H9 (cell line): ENCODE measurements at regions not wholly inside any gene's neighbourhood (a gene's known extent, or its start where the extent isn't known, plus 50 kb on each side); places are given as distances from the start of the nearest gene placed in this dataset.

Experiments used
- DNase-seq: peaks from one replicate; pipeline ENCODE4 v3.0.0-alpha.2; 2017
- H2AFZ ChIP-seq: one replicate; pipeline ENCODE4 v1.6.1; 2013; ENCODE audit warnings: mild to moderate bottlenecking, low read length, control low read depth, moderate library complexity
- H2AK5ac ChIP-seq: 2 replicates; pipeline ENCODE4 v1.6.1; 2013; ENCODE audit warnings: low read length, control low read depth, mixed read lengths; ENCODE audit not compliant: insufficient read length
- H2BK120ac ChIP-seq: one replicate; pipeline ENCODE4 v1.6.1; 2013; ENCODE audit warnings: low read depth, mild to moderate bottlenecking, low read length, control low read depth, inconsistent platforms; ENCODE audit not compliant: poor library complexity, severe bottlenecking
- H2BK12ac ChIP-seq: 2 replicates; pipeline ENCODE4 v1.6.1; 2013; ENCODE audit warnings: low read length, control low read depth, mixed read lengths, low read depth; ENCODE audit not compliant: insufficient read length
- H2BK15ac ChIP-seq: 2 replicates; pipeline ENCODE4 v1.6.1; 2013; ENCODE audit warnings: low read depth, low read length, control low read depth
- H2BK20ac ChIP-seq: one replicate; pipeline ENCODE4 v1.6.1; 2013; ENCODE audit warnings: low read depth, mild to moderate bottlenecking, low read length, control low read depth, inconsistent platforms; ENCODE audit not compliant: poor library complexity, severe bottlenecking
- H2BK5ac ChIP-seq: 2 replicates; pipeline ENCODE4 v1.6.1; 2013; ENCODE audit warnings: low read length, control low read depth, mixed read lengths; ENCODE audit not compliant: insufficient read length
- H3K14ac ChIP-seq: 2 replicates; pipeline ENCODE4 v1.6.1; 2013; ENCODE audit warnings: low read length, control low read depth; ENCODE audit not compliant: insufficient read depth
- H3K18ac ChIP-seq: 2 replicates; pipeline ENCODE4 v1.6.1; 2013; ENCODE audit warnings: low read depth, mild to moderate bottlenecking, mixed read lengths, low read length, control low read depth; ENCODE audit not compliant: insufficient read length
- H3K23ac ChIP-seq: 2 replicates; pipeline ENCODE4 v1.6.1; 2013; ENCODE audit warnings: low read length, control low read depth, mixed read lengths, low read depth; ENCODE audit not compliant: insufficient read length
- H3K23me2 ChIP-seq: 2 replicates; pipeline ENCODE4 v1.6.1; 2013; ENCODE audit warnings: low read depth, mild to moderate bottlenecking, mixed read lengths, low read length, control low read depth; ENCODE audit not compliant: insufficient read length, poor library complexity, severe bottlenecking
- H3K27ac ChIP-seq: 2 replicates; pipeline ENCODE4 v1.5.1; 2013; ENCODE audit warnings: low read length, control low read depth, mixed read lengths, low read depth; ENCODE audit not compliant: insufficient read length
- H3K27me3 ChIP-seq: 2 replicates; pipeline ENCODE4 v1.6.1; 2013; ENCODE audit warnings: low read length, control low read depth, inconsistent platforms; ENCODE audit not compliant: insufficient read depth
- H3K4ac ChIP-seq: 2 replicates; pipeline ENCODE4 v1.6.1; 2013; ENCODE audit warnings: low read depth, mild to moderate bottlenecking, control low read depth, inconsistent platforms, low read length, moderate library complexity
- H3K4me1 ChIP-seq: 2 replicates; pipeline ENCODE4 v1.6.1; 2013; ENCODE audit warnings: low read length, control low read depth, inconsistent platforms; ENCODE audit not compliant: insufficient read depth
- H3K4me2 ChIP-seq: 2 replicates; pipeline ENCODE4 v1.6.1; 2013; ENCODE audit warnings: low read length, control low read depth, mixed read lengths; ENCODE audit not compliant: insufficient read length, insufficient read depth
- H3K56ac ChIP-seq: 2 replicates; pipeline ENCODE4 v1.6.1; 2013; ENCODE audit warnings: low read depth, mild to moderate bottlenecking, mixed read lengths, low read length, control low read depth; ENCODE audit not compliant: insufficient read length
- H3K79me1 ChIP-seq: 2 replicates; pipeline ENCODE4 v1.6.1; 2013; ENCODE audit warnings: low read depth, mild to moderate bottlenecking, moderate library complexity, low read length, control low read depth, inconsistent platforms; ENCODE audit not compliant: insufficient read depth, poor library complexity, severe bottlenecking
- H3K79me2 ChIP-seq: 2 replicates; pipeline ENCODE4 v1.6.1; 2013; ENCODE audit warnings: low read length, control low read depth, inconsistent platforms; ENCODE audit not compliant: insufficient read depth
- H3K9ac ChIP-seq: 2 replicates; pipeline ENCODE4 v1.6.1; 2013; ENCODE audit warnings: low read length, control low read depth, mixed read lengths; ENCODE audit not compliant: insufficient read length; ENCODE audit errors: extremely low read depth
- H3K9me3 ChIP-seq: one replicate; pipeline ENCODE4 v1.6.1; 2013; ENCODE audit warnings: low read depth, low read length, inconsistent platforms; ENCODE audit not compliant: control insufficient read depth
- H3T11ph ChIP-seq: one replicate; pipeline ENCODE4 v1.6.1; 2013; ENCODE audit warnings: mild to moderate bottlenecking, low read length, control low read depth, inconsistent platforms
- H4K20me1 ChIP-seq: one replicate; pipeline ENCODE4 v1.6.1; 2013; ENCODE audit not compliant: control insufficient read depth, insufficient read length, insufficient read depth
- H4K5ac ChIP-seq: 2 replicates; pipeline ENCODE4 v1.6.1; 2013; ENCODE audit warnings: low read depth, mild to moderate bottlenecking, mixed read lengths, low read length, control low read depth; ENCODE audit not compliant: insufficient read length
- H4K8ac ChIP-seq: replicated peaks from 2 replicates; pipeline ENCODE4 v1.6.1; 2013; ENCODE audit warnings: low read length, control low read depth, mixed read lengths, low read depth; ENCODE audit not compliant: insufficient read length
- H4K91ac ChIP-seq: 2 replicates; pipeline ENCODE4 v1.6.1; 2013; ENCODE audit warnings: low read depth, mild to moderate bottlenecking, moderate library complexity, mixed read lengths, low read length, control low read depth; ENCODE audit not compliant: insufficient read length
- H3K27ac Mint-ChIP-seq, 3 experiments: 2 replicates in 2 of 3; 3 replicates in 1 of 3; pipeline ENCODE4 v1.8.0; 2020 to 2021; ENCODE audit warnings: mixed read lengths in 3 of 3, mild to moderate bottlenecking in 1 of 3, moderate library complexity in 1 of 3
- H3K27me3 Mint-ChIP-seq: 2 replicates; pipeline ENCODE4 v1.8.0; 2021; ENCODE audit warnings: low read depth, mild to moderate bottlenecking, moderate library complexity, mixed read lengths
- H3K36me3 Mint-ChIP-seq, 3 experiments: 2 replicates in 2 of 3; 3 replicates in 1 of 3; pipeline ENCODE4 v1.8.0; 2020 to 2021; ENCODE audit warnings: low read depth in 3 of 3, mixed read lengths in 3 of 3; ENCODE audit not compliant: insufficient read depth in 1 of 3
- H3K4me1 Mint-ChIP-seq, 2 experiments: 2 replicates each; pipeline ENCODE4 v1.8.0; 2020; ENCODE audit warnings: mixed read lengths in 2 of 2
- H3K4me3 Mint-ChIP-seq, 2 experiments: 2 replicates in 1 of 2; 3 replicates in 1 of 2; pipeline ENCODE4 v1.8.0; 2020 to 2021; ENCODE audit warnings: mild to moderate bottlenecking in 2 of 2, mixed read lengths in 2 of 2, moderate library complexity in 1 of 2
- H3K9me3 Mint-ChIP-seq, 2 experiments: 2 replicates in 1 of 2; 3 replicates in 1 of 2; pipeline ENCODE4 v1.8.0; 2020; ENCODE audit warnings: mild to moderate bottlenecking in 2 of 2, mixed read lengths in 2 of 2, moderate library complexity in 1 of 2
- WGBS: extraction: QIAGEN DNeasy Blood & Tissue Kit; methylation state at CpG from one replicate; pipeline ENCODE4 v1.1.7; 2013; ENCODE audit warnings: missing lambda C conversion rate, low lambda C conversion rate, mixed read lengths; ENCODE audit not compliant: insufficient read length; ENCODE audit errors: extremely low coverage; 5-methylcytosine and 5-hydroxymethylcytosine counted together
- TF ChIP-seq, protein P1 (sequence below): fragments of 200-600 bp; sonication (generic); conservative IDR thresholded peaks from 3 replicates; pipeline ENCODE4 v1.8.0; 2021; ENCODE audit warnings: antibody characterized with exemption, mild to moderate bottlenecking

DNA sequence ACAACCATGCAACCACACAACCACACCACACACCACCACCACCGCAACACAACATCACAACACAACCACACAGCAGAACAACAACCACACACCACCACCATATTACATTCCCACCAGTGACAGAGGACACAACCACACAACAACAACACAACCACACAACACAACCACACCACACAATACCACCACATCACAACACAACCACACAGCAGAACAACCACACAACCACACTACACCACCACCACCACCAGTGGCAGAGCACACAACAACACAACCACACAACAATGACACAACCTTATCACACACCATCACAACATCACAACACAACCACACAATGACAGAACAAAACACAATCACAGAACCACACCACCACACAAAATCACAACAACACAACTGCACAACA is 313.0 kb upstream of the MYT1L start:
- no peak overlapping the region for H2BK5ac ChIP-seq
- no peak overlapping the region for H2BK20ac ChIP-seq
- no peaks in the 10 kb centered on the region for H4K20me1 ChIP-seq
- H3K79me1 ChIP-seq: no peaks in the 10 kb centered on the region
- no peak overlapping the region for H2BK12ac ChIP-seq
- H2AK5ac ChIP-seq: no peak overlapping the region
- no peaks in the 10 kb centered on the region for H3K9me3 ChIP-seq
- Mint-ChIP-seq H3K36me3 (peaks cover 0 to 5% (median 0%) of the 10 kb centered on the region in 3 experiments; a peak in 4 of 7 replicates), H3K4me3 (peak overlapping the region in 1 of 2 experiments; percentile 36; a peak in 2 of 5 replicates), H3K4me1 (peaks cover 8 to 14% of the 10 kb centered on the region in 2 experiments), H3K9me3 (peaks cover 3 to 8% of the 10 kb centered on the region in 2 experiments; a peak in 4 of 5 replicates), H3K27ac (peak overlapping the region in 1 of 3 experiments; percentile 10; a peak in 3 of 7 replicates), H3K27me3 (peaks cover 6% of the 10 kb centered on the region)
- H3K4me1 ChIP-seq: no peaks in the 10 kb centered on the region
- H3K23me2 ChIP-seq: no peaks in the 10 kb centered on the region
- no peak overlapping the region for H3K27ac ChIP-seq
- H4K8ac ChIP-seq: peak overlapping the region; percentile 5
- no peak overlapping the region for H4K5ac ChIP-seq
- TF ChIP-seq, protein P1, sequence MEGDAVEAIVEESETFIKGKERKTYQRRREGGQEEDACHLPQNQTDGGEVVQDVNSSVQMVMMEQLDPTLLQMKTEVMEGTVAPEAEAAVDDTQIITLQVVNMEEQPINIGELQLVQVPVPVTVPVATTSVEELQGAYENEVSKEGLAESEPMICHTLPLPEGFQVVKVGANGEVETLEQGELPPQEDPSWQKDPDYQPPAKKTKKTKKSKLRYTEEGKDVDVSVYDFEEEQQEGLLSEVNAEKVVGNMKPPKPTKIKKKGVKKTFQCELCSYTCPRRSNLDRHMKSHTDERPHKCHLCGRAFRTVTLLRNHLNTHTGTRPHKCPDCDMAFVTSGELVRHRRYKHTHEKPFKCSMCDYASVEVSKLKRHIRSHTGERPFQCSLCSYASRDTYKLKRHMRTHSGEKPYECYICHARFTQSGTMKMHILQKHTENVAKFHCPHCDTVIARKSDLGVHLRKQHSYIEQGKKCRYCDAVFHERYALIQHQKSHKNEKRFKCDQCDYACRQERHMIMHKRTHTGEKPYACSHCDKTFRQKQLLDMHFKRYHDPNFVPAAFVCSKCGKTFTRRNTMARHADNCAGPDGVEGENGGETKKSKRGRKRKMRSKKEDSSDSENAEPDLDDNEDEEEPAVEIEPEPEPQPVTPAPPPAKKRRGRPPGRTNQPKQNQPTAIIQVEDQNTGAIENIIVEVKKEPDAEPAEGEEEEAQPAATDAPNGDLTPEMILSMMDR: no peak
- H4K91ac ChIP-seq: no peak overlapping the region
- no peak overlapping the region for H2BK15ac ChIP-seq
- no peak overlapping the region for H3T11ph ChIP-seq
- WGBS: 100% methylated on average over 1 of the region's 1 CpG
- H3K4me2 ChIP-seq: no peak overlapping the region
- no peak overlapping the region for H2BK120ac ChIP-seq
- no peaks in the 10 kb centered on the region for H3K79me2 ChIP-seq
- H3K27me3 ChIP-seq: no peaks in the 10 kb centered on the region
- no peak overlapping the region for H3K4ac ChIP-seq
- no peak for DNase-seq
- no peak overlapping the region for H3K14ac ChIP-seq
- H3K18ac ChIP-seq: no peak overlapping the region
- H3K23ac ChIP-seq: no peak overlapping the region
- H3K56ac ChIP-seq: no peak overlapping the region
- no peak overlapping the region for H2AFZ ChIP-seq
- H3K9ac ChIP-seq: no peak overlapping the region
